Brain pericyte (primary cell): ENCODE measurements at regions not wholly inside any gene's neighbourhood (a gene's known extent, or its start where the extent isn't known, plus 50 kb on each side); places are given as distances from the start of the nearest gene placed in this dataset.

Experiments
- DNase-seq: peaks from one replicate; pipeline ENCODE4 v3.0.0-alpha.2; 2012; ENCODE audit warnings: low read depth, low spot score

DNA sequence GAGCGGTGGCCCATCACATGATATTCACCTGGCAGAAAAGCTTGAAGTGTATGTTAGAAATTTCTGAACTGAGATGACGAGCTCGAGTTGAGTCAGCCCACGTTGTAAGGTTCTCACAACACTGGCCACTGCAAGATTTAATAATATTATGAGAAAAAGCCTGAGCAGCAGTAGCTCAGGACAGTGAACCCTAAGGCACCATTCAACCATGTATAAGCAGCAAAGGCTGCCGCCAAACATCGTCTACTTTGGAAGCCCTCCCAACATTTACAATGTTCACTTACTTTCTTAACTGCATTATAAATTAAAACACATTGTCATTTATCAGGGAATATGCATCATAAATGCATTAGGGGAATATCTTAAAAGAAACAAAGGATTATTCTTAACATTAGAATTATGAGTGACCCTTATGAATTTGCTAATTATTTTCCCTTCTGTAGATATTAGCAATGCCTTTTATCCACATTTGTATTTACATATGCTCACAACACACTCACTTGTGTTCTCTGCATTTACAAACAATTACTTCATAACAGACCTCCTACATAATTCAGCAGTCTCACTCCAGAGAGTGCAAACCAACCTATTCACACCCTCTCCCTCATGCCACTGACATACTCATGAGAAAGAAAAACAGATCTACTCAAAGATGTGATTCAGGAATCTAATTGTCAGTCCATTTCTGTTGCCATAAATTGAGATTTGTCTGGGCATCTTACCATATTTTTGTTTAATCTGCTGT lies 57.7 kb upstream of the CARD18 start:
- no peak for DNase-seq

DNA sequence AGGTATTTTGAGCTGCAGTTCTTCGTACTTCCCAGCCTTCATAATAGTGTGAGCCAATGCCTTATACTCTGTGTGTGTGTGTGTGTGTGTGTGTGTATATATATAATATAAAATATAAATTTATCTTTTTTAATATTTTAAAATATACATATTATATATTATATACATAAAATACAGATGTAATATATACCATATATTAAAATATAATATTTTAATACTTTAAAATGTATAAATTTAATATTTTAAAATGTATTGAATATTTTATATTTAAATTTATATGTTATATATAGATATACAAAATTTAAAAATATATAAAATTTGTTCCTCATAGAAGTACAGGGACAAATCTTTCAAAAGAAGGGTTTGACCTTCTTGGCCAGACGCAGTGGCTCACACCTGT lies 53.7 kb upstream of the CARD18 start:
- DNase-seq: no peak

DNA sequence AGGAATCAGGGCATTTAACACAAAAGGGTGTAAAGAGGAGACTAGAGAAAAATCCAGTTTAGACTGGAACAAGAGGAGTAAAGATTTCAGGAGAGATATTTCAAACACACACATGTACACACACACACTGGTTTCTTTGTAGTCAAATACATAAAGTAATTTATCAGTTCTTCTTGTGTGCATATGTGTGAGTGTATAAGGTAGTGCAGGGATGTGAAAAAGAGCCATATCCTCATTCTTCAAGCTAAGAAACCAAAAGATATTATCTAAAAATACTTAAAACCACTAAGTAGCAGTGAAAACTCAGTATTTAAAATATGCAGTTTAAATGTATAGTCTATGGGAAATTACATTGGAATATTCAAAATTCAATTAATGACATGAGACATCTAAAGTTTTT lies 52.5 kb upstream of the CARD18 start:
- no peak for DNase-seq

DNA sequence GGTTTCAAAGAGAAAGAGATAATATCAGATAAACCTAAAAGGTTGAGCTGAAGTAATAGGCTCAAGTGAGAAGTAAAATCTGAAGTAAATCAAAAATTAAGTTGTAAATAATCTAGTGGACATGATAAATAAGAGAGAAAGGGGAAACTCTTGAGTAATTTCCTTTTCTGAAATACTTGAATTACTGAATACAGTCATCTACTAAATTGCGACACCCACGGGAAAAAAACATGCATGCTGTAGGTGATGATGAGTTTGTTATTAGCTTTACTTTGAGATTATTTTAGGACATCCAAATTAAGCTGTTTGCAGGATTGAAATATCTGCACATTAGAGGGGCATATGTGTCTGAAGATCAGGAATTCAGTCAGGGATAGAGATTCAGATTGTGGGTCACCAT lies 50.0 kb upstream of the CARD18 start:
- no peak for DNase-seq
